HepG2 (cell line): ENCODE measurements at regions not wholly inside any gene's neighbourhood (a gene's known extent, or its start where the extent isn't known, plus 50 kb on each side); places are given as distances from the start of the nearest gene placed in this dataset.

Source experiments
- ARID5B ChIP-seq: IDR thresholded peaks from 2 replicates; pipeline ENCODE4 v1.4.0; 2020; ENCODE audit warnings: mild to moderate bottlenecking, missing genetic modification reagents
- ATAD3A ChIP-seq: sonication (generic); formaldehyde crosslinking; IDR thresholded peaks from 2 replicates; pipeline ENCODE4 v1.4.0; 2020; ENCODE audit warnings: missing genetic modification reagents
- FOXA1 ChIP-seq, 2 experiments: fragments of 450-650 bp in 1 of 2; sonication (generic) in 1 of 2; formaldehyde crosslinking in 1 of 2; IDR thresholded peaks; 2 replicates each; pipeline versions ENCODE4 v1.4.0 to v1.6.1; 2016 to 2020; ENCODE audit warnings: missing genetic modification reagents in 1 of 2
- HNRNPL ChIP-seq: fragments of 200-400 bp; formaldehyde crosslinking; IDR thresholded peaks from 2 replicates; pipeline ENCODE4 v1.6.1; 2017; ENCODE audit warnings: mild to moderate bottlenecking, low read depth, low read length
- LCORL ChIP-seq, 2 experiments: fragments of 450-650 bp in 1 of 2; sonication (generic) in 1 of 2; formaldehyde crosslinking in 1 of 2; IDR thresholded peaks; 2 replicates each; pipeline versions ENCODE4 v1.5.0 to v1.6.1; 2017 to 2020; ENCODE audit warnings: antibody characterized with exemption in 1 of 2, missing genetic modification reagents in 1 of 2
- SYNCRIP ChIP-seq: fragments of 200-400 bp; formaldehyde crosslinking; IDR thresholded peaks from 2 replicates; pipeline ENCODE4 v1.6.1; 2018; ENCODE audit warnings: mild to moderate bottlenecking, low read depth, low read length; ENCODE audit not compliant: insufficient read depth
- TEAD2 ChIP-seq: sonication (generic); formaldehyde crosslinking; IDR thresholded peaks from 2 replicates; pipeline ENCODE4 v1.9.0; 2021; ENCODE audit warnings: missing genetic modification reagents
- YEATS2 ChIP-seq: sonication (generic); formaldehyde crosslinking; IDR thresholded peaks from 2 replicates; pipeline ENCODE4 v1.4.0; 2020; ENCODE audit warnings: missing genetic modification reagents, borderline replicate concordance
- ZNF777 ChIP-seq: sonication (generic); formaldehyde crosslinking; IDR thresholded peaks from 2 replicates; pipeline ENCODE4 v1.4.0; 2020; ENCODE audit warnings: missing genetic modification reagents
- TF ChIP-seq, protein P1 (sequence below): sonication (generic); formaldehyde crosslinking; conservative IDR thresholded peaks from 2 replicates; pipeline ENCODE4 v1.4.0; 2020; ENCODE audit warnings: missing genetic modification reagents
- TF ChIP-seq, protein P2 (sequence below), 2 experiments: fragments of 450-650 bp in 1 of 2; sonication (generic) in 1 of 2; formaldehyde crosslinking in 1 of 2; IDR thresholded peaks; 2 replicates each; pipeline versions ENCODE4 v1.6.1 to v1.8.0; 2016 to 2022; ENCODE audit warnings: antibody characterized with exemption in 1 of 2, mild to moderate bottlenecking in 1 of 2, missing genetic modification reagents in 1 of 2
- TF ChIP-seq, protein P3 (sequence below): sonication (generic); formaldehyde crosslinking; IDR thresholded peaks from 2 replicates; pipeline ENCODE4 v1.5.1; 2020; ENCODE audit warnings: missing genetic modification reagents, mild to moderate bottlenecking, borderline replicate concordance

- TF ChIP-seq FOXA1 (IDR thresholded peaks at IDR 0.05) (no peak), FOXA1 (CRISPR knock-in tag; IDR thresholded peaks at IDR 0.05) (peak; percentile 74), ZNF777 (CRISPR knock-in tag) (no peak), YEATS2 (CRISPR knock-in tag) (no peak), ATAD3A (CRISPR knock-in tag) (no peak), LCORL (IDR thresholded peaks at IDR 0.05) (no peak), LCORL (CRISPR knock-in tag; IDR thresholded peaks at IDR 0.05) (peak; percentile 84), TEAD2 (no peak), ARID5B (CRISPR knock-in tag) (peak; percentile 86), HNRNPL (no peak), SYNCRIP (no peak)
- TF ChIP-seq, protein P1, sequence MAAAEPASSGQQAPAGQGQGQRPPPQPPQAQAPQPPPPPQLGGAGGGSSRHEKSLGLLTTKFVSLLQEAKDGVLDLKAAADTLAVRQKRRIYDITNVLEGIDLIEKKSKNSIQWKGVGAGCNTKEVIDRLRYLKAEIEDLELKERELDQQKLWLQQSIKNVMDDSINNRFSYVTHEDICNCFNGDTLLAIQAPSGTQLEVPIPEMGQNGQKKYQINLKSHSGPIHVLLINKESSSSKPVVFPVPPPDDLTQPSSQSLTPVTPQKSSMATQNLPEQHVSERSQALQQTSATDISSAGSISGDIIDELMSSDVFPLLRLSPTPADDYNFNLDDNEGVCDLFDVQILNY (CRISPR knock-in tag), result no peak
- TF ChIP-seq, protein P2, sequence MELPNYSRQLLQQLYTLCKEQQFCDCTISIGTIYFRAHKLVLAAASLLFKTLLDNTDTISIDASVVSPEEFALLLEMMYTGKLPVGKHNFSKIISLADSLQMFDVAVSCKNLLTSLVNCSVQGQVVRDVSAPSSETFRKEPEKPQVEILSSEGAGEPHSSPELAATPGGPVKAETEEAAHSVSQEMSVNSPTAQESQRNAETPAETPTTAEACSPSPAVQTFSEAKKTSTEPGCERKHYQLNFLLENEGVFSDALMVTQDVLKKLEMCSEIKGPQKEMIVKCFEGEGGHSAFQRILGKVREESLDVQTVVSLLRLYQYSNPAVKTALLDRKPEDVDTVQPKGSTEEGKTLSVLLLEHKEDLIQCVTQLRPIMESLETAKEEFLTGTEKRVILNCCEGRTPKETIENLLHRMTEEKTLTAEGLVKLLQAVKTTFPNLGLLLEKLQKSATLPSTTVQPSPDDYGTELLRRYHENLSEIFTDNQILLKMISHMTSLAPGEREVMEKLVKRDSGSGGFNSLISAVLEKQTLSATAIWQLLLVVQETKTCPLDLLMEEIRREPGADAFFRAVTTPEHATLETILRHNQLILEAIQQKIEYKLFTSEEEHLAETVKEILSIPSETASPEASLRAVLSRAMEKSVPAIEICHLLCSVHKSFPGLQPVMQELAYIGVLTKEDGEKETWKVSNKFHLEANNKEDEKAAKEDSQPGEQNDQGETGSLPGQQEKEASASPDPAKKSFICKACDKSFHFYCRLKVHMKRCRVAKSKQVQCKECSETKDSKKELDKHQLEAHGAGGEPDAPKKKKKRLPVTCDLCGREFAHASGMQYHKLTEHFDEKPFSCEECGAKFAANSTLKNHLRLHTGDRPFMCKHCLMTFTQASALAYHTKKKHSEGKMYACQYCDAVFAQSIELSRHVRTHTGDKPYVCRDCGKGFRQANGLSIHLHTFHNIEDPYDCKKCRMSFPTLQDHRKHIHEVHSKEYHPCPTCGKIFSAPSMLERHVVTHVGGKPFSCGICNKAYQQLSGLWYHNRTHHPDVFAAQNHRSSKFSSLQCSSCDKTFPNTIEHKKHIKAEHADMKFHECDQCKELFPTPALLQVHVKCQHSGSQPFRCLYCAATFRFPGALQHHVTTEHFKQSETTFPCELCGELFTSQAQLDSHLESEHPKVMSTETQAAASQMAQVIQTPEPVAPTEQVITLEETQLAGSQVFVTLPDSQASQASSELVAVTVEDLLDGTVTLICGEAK (IDR thresholded peaks at IDR 0.05), result no peak
- TF ChIP-seq, protein P2 (CRISPR knock-in tag; IDR thresholded peaks at IDR 0.05), result no peak
- TF ChIP-seq, protein P3, sequence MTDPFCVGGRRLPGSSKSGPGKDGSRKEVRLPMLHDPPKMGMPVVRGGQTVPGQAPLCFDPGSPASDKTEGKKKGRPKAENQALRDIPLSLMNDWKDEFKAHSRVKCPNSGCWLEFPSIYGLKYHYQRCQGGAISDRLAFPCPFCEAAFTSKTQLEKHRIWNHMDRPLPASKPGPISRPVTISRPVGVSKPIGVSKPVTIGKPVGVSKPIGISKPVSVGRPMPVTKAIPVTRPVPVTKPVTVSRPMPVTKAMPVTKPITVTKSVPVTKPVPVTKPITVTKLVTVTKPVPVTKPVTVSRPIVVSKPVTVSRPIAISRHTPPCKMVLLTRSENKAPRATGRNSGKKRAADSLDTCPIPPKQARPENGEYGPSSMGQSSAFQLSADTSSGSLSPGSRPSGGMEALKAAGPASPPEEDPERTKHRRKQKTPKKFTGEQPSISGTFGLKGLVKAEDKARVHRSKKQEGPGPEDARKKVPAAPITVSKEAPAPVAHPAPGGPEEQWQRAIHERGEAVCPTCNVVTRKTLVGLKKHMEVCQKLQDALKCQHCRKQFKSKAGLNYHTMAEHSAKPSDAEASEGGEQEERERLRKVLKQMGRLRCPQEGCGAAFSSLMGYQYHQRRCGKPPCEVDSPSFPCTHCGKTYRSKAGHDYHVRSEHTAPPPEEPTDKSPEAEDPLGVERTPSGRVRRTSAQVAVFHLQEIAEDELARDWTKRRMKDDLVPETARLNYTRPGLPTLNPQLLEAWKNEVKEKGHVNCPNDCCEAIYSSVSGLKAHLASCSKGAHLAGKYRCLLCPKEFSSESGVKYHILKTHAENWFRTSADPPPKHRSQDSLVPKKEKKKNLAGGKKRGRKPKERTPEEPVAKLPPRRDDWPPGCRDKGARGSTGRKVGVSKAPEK (CRISPR knock-in tag), result no peak
Measured at GRCh38 chr12:115398311-115398781, 714.4 kb upstream of the TBX3 start (continued).
